NCI-H2227 treated with DMSO at 0.1 percent for 48 hours (cell line): ENCODE measurements at regions not wholly inside any gene's neighbourhood (a gene's known extent, or its start where the extent isn't known, plus 50 kb on each side); places are given as distances from the start of the nearest gene placed in this dataset.
"Not testable (repeated sequence)": the region's sequence is repeated elsewhere in the genome, so short reads cannot be mapped to it uniquely, and the experiment has no call there.

Experiments used
- DNase-seq: peaks from one replicate; lab custom pipeline; 2025; lab: John Stamatoyannopoulos, UW

DNA sequence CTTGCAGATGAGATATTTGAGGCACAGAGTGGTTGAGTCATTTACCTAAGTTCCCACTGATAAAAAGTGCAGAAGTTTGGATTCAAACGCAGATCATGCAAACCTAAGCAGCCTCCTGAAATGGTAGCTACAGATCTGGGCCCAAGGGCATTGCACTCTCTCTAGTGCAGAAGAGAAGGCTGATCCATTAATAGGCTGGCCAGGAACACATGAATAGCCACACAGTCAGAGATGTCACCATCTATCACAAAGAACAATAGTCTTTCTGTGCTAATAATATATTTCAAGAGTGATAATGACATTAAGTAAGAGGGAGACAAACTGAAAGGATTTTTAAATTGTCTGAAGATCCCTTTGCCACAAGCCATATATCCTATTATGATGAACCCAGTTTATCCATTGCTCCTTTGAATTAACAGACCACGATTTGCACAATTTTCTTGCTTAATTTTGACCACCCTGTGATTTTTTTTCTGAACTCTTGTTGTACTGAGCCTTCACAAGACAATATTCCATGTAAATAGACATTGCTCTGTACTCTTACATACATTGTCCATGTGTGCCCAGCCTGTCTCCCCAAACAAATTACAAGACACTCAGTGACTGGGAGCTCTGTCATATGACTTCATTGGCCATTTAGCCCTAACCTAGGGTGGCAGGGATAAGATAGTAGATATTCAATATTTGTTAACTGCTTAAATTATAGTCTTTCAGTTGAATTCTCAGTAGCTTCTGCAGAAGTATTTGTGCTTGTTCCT, 112.4 kb upstream of the RBPJ start:
- DNase-seq = no peak

DNA sequence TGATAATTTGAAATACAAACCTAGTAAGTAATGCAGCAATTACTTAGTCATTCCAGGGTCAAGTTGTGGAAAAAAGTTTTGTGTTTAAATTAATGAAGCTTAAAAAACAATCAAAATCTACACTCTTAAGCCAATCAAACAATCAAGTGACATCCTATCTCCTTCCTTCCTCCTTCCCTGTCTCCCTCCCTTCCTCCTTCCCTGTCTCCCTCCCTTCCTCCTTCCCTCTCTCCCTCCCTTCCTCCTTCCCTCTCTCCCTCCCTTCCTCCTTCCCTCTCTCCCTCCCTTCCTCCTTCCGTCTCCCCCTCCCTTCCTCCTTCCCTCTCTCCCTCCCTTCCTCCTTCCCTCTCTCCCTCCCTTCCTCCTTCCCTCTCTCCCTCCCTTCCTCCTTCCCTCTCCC, 111.4 kb upstream of the RBPJ start:
- not testable (repeated sequence) for DNase-seq

DNA sequence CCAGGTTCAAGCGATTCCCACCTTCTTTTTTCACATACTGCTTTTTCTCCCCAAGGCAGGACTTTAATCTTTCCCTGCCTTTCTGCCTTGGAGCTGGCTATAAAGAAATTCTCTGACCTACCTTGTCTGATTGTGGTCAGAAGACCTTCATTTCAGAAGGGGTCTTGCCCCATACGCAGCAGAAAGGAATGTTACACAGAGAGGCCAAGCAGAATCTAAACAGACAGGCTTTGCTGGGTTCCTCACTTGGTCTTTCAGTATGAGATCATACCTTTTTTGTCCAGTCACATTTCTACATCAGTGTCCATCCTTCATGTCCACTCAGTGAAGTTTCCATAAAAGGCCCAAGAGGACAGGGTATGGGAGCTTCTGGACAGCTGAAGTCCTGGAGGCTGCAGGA, 108.3 kb upstream of the RBPJ start:
- DNase-seq = no peak

DNA sequence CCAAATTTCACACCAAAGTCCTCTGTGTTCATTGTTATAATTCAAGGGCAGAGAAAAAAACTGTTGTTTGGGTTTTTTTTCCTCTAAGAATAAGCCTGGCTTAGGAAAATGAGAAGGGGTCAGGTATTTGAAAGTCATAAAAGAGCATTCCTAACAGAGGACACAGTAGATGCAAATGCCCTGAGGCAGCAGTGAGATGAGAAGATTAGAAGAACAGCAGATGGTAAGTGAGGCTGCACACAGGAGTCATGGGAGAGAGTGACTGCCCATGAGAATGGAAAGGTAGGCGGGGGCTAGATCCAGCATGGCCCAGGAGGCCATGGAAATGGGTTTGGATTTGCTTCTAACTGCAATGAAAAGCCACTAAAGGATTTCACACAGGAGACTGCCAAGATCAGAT, 107.5 kb upstream of the RBPJ start:
- DNase-seq = no peak

DNA sequence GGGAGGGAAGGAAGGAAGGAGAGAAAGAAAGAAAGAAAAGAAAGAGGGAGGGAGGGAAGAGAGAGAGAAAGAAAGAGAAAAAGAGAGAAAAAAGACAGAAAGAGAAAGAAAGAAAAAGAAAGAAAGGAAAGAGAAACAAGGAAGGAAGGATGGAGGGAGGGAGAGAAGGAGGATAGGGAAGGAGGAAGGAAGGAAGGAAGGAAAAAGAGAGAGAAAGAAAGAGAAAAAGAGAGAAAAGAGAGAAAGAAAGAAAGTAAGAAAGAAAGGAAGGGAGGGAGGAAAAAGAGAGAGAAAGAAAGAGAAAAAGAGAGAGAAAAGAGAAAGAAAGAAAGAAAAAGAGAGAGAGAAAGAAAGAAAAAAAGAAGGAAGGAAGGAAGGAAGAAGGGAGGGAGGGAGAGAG, 105.8 kb upstream of the RBPJ start:
- DNase-seq = no peak

DNA sequence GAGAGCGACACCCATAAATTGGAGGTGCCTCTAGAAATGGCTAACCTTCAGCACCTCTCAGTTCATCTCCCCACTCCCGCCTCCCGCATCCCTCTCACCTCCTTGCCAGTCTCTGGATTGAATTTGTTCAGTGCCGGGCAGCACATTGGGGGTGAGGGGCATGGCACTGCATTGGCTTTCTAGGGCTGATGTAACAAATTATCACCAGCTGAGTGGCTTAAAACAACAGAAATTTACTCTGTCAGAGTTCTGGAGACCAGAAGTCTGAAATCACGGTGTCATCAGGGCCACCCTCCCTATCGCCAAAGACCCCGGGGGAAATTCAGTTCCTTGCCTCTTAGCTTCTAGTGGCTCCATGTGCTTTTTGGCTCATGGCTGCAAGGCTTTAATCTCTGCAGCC, 105.1 kb upstream of the RBPJ start:
- no peak for DNase-seq

DNA sequence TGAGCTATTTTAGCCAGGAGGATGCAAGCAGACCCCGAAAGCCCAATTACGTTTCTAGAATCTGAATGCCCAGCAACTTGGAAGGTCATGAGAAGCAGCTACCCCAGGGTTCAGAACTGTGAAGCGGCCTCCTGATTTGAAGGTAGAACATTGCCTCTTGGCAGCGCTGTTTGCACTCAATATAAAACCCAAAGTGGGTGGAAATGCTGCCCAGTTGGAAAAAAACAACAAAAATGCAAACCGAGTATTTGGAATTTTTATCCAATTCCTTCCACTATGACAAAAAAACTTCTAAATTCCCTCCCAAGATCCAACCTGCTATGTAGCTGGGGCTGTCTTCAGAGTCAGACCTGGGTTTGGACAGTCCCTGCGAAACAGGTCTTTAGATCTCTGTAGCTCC, 103.3 kb upstream of the RBPJ start:
- no peak for DNase-seq

DNA sequence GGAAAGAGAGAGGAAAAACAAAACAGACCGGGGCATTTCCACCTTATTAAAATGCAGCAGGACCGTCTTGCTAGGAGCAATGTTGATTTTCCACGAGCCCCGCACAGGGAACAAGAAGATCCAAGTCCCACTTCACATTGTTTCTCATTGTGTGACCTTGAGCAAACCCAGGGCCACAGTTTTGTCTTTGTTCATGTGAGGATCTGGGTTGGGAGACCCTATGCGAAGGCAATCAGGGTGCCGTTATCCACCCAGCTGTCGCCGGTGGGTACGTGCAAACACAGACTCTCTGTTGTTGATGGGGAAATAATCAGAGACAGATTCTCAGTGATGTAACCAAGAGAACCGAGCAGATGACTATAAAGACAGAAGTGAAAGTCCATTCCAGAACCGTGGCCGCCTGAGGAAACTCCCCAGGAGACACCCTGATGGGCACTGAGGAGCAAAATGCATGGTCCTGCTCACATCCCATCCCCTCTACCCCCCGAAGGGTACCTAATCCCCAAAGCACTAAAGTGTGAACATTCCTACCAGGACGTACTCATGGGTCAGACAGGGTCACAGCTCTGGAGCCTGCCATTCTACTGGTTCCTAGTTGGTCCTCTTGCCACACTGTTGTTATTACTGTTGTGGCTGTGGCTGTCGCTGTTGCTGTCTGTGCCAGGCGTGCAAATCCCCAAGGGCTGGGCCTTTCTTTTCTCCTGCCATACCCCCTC, 102.7 kb upstream of the RBPJ start:
- no peak for DNase-seq

DNA sequence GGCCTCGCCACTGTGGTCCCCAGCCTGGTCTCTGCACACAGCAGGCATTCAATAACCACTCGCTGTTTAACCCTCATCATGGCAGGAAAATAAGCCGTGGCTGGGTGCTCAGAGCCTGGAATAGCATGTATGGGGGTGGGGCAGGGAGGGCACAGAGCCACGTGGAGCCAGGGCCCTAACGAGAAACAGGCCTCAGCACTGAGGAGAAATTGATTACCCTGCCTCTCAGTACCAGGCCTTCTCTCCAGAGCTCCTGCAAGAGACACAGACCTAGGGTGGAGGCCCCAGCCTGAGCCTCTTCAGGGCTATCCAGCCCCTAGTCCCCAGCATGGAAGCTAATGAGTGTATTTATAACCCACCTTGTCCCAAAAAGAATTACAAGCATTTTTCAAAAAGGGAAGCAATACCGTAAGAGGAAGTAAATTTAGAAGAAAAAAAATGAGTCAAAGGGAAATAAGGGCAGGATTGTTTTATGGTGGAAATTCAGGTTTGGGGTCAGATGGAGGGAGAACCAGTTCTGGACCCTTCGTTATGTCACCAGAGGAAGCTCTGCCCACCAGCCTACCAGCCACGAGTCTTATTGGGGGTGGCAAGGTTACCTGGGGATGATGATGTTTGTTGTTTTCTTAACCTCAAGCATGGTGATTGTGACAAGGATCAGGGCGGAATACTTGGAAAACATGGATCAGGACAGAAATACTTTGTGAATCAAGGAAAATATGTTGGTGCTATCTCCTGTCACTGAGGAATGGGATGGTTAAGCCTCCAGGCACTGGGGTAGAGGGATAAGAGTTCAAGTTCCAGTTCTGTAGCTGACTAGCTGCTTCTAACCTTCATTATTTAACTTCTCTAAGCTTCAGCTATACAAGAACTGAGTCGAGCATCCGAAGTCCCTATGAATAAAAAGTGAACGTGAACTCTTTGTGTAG, 101.9 kb upstream of the RBPJ start:
- DNase-seq = no peak

DNA sequence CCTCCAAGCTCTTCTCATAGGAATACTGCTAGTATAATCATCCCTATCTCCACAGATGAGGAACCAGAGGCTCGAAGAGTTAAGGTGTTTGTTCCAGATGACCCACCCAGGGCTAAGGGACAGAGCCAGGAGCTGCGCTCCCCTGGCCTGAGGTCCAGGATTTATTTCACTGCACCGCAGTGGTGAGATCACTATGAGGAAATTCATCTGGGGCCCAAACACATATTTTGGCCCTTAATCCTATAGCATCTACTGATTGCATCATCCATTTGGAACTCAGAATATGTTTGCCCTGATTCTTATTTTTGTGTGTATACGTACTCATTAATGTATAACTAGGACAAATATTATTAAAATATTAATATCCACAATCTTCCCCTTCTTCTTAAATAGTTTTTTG, 100.1 kb upstream of the RBPJ start:
- no peak for DNase-seq

DNA sequence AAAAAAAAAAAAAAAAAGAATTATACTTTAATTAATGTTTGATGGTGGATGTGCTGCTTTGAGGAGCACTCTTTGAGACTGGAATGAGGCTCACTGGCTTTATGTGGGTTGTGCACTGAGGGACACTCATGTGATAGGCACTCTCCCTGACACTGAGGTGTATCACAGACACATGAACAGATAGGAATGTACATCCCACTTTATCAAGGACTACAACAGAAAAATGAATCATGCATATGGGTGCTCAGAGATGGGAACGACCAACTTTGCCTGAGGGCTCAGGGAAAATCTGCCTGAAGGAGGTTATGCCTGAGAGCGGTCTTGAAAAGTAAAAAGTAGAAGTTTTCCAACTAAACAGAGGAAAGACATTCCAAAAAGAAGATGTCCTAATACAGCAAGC, 97.7 kb upstream of the RBPJ start:
- DNase-seq = no peak

DNA sequence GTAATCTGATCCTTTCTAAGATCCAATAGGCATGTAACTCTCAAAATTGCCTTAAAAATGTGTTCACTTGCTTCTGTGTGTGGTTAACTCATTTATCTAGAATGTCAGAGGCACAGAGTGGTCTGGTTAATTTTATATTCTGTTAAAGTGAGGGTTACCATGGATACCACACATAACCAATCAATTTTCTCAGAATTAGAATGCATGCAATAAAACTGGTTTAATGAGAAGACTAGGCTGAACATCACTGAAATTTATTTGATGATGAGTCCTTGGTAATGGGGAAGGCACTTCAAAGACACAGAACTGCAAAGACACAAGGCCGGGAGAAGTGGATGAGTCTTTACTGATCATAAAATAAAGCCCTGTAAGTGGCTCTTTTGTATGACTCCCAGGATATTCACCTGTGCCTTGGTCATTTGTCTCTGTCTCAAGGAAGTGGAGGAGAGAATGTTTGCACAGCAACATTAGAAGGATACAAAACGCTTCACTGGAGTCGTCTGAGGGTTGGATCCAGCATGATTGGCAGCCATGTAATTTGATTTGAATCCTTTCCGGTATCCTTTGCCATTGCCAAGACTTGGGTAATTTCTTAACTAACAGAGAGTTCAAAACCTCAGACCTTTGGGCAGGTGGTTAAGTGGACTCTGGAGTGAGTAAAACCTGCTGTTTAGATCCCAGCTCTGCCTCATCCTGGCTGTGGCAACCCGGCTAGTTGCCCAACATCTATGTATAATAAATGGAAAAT, 94.0 kb upstream of the RBPJ start:
- DNase-seq = no peak

DNA sequence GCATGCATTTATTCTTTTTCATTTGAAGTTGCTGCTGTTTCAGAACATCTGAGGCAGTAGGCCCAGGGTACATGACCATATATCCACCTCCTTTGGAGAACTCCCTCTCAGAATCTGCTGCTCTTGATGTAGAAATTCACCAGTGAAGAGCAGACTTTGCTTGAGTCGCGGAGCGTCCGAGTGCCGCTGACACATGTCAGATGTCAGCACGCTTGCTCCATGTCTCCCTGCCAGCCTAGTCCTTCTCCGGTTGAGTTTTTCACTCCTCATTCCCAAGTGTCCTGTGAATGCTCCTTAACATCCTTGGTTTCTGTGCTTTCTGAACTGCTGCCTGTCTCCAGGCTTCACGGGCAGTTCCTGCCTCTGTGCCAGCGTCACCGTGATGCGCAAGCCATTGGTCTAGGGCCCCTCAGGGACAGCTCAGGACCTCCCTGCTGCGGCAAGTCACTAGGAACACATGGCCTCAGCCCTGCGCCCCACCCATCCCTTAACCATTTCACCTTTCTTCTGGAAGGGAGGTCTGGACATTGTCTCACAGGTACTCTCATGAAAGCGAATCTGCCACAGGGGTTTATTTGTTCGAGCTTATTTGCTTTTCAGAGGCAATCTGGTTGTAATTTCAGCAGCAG, 93.1 kb upstream of the RBPJ start:
- no peak for DNase-seq

DNA sequence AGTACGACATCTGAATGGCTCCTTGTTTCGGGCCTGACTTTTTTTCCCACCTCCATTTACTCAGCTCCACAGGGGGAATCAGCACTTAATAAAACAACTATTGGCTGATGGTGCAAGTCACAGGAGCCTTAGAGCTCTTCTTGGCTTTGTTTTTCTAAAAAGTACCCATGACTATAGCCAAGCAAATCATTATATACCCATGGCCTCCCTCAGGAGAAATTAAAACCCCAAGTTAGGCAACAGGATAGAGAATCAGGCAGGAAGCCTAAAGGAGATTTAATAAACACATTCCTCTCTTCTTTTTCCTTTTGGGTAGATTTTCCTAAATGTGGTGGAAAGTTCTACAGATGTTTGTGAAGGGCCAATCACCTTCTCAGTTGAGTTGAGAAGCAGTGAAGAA, 91.9 kb upstream of the RBPJ start:
- no peak for DNase-seq

DNA sequence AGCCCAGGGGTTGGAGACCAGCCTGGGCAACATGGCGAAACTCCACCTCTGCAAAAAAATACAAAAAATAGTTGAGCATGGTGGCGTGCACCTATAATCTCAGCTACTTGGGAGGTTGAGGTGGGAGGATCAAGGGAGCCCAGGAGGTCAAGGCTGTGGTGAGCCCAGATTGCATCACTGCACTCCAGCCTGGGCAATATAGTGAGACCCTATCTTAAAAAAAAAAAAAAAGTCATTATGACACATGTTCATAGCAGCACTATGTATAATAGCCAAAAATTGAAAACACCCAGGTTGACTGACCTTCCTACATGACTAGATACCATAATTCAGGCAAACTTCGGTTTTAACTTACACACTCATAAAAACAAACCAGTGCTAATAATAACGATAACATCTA, 90.8 kb upstream of the RBPJ start:
- no peak for DNase-seq

DNA sequence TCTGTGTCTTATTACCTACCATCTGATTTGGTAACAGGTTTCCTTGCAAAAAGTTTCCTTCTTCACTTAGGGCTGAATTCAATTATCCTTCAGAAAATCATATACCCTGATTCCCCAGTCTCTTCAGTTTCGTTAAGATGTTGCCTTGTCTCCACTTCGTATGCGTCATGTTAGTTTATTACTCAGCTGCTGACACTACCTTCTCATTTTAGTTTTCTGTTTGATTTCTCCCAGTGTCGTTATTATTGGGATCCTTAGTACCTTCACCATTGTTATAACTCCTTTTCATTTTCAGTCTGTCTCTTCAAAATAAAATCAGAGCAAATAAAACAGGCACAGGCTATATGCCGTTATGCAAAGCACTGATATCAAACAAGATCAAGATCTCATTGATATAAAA, 87.5 kb upstream of the RBPJ start:
- no peak for DNase-seq

DNA sequence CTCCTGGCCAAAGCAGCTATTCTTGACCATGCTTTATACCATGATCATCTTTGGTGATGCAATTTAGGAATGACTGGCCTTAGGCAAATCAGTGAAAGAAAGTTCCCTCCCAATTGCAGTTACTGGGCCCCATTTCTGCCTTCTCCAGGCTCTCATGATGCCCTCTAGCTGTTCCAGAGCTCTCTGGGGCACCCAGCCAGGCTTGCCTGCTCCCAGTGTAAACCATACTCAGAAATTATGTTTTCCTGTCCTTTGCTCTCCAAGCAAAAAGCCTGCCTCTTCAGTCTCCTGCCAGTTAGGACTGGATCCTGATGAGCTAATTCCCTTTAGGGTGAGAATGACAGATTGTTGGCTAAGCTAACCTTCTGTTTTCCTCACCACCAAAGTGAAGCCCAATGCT, 85.3 kb upstream of the RBPJ start:
- no peak for DNase-seq

DNA sequence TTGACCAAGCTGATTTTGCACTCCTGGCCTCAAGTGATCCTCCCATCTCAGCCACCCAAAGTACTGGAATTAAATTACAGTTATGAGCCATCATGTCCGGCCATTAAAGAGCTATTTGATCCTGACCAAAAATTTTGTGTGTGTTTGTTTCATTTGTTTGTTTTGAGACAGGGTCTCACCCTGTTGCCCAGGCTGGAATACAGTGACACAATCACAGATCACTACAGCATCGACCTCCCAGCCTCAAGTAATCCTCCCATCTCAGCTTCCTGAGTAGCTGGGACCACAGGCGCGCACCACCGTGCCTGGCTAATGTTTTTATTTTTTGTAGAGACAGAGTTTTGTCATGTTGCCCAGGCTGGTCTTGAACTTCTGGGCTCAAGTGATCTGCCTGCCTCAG, 82.9 kb upstream of the RBPJ start:
- no peak for DNase-seq

DNA sequence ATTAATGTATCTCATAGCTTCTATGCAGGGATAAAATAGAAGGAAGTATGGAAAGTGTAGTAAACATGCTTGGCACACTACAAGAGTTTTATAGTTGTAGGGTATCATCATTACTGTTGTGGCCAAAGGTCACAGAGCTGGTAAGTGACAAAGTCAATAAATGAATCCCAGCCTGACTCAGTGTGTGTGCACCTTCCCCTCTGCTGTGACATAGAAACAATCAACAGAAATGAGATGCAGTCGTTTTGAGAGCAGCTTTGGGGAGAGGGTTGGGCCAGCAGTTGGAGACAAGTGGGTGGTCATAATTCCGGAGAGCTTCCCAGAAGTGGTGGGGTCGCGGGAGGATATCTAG, 82.4 kb upstream of the RBPJ start:
- DNase-seq = peak; percentile 75

DNA sequence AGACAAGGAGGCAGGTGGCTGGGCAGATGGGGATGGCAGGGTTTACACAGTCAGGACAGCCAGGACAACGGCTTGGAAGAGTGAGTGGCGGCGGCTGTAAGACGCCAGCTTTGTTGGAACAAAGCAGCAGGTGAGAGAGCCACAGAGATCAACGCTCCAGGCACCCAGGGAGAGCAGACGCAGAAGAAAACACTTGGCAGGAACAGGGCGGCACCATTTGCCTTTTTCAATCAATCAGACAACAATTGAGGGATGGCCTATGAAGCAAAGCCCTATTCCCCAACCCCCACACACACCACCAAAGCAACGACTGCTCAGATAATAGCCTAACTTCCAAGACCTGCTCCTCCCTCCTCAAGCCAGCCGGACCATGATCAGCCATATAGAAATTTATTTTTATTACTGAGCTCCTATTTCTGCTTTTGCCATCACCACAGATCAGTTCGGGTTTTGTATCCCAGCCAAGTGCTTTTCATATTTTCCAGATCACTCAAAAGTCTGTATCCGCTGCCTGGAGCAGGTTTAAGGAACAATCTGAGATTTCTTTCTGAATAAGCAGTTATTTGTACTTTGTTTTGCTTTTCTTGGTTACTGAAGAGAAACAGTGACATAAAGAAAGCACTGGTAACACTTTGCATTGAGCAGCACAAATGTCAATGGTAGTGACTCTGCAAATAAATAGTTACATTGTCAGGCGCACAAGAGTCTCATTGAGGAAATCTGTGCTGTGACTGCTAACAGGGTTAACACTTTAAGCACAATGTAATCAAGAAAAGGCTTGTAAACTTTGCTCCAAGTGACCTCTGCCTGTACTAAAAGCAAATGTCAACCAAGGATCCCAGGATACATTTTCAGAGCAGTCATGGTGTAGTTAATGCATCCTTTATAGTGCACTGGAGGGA, 81.8 kb upstream of the RBPJ start:
- DNase-seq = peak; percentile 75

DNA sequence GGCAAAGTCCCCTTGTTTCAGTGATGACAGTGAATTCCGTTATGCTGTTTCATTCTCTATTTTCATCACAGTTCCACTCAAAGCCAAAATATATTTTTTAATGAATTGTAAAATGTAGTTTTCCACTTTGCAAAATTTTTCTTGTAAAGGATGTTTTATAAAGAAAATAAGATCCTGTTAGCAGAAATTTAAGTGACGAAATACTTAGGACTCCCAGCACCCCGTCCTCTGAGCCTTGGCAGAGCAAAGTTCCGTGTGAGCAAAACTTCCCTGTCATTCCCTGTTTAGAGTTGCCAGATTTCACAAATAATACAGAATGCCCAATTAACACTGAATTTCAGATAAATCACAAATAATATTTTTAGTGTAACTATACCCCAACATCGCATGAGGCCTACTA, 81.0 kb upstream of the RBPJ start:
- DNase-seq = no peak
